Muscle of leg (tissue), 3 donors: ENCODE measurements at regions not wholly inside any gene's neighbourhood (a gene's known extent, or its start where the extent isn't known, plus 50 kb on each side); places are given as distances from the start of the nearest gene placed in this dataset.
"Not testable (repeated sequence)": the region's sequence is repeated elsewhere in the genome, so short reads cannot be mapped to it uniquely, and the experiment has no call there.

Experiments
- DNase-seq: peaks from one replicate; pipeline ENCODE4 v3.0.0; 2013
- H3K27ac ChIP-seq: one replicate; pipeline ENCODE4 v1.5.1; 2013; ENCODE audit warnings: mild to moderate bottlenecking, low read length, control low read depth
- H3K27me3 ChIP-seq: one replicate; pipeline ENCODE4 v1.6.1; 2013; ENCODE audit warnings: low read length; ENCODE audit not compliant: control insufficient read depth, insufficient read depth
- H3K36me3 ChIP-seq: one replicate; pipeline ENCODE4 v1.6.1; 2013; ENCODE audit warnings: low read length; ENCODE audit not compliant: control insufficient read depth, insufficient read depth
- H3K4me1 ChIP-seq: one replicate; pipeline ENCODE4 v1.6.1; 2013; ENCODE audit warnings: low read length; ENCODE audit not compliant: control insufficient read depth, insufficient read depth
- H3K4me3 ChIP-seq: one replicate; pipeline ENCODE4 v1.5.1; 2013; ENCODE audit warnings: low read length, control low read depth
- H3K9me3 ChIP-seq: replicated peaks from 2 replicates; pipeline ENCODE4 v1.6.1; 2013; ENCODE audit warnings: low read depth, low read length; ENCODE audit not compliant: control insufficient read depth
- WGBS: methylation state at CpG from one replicate; pipeline ENCODE4 v1.1.5; 2013; ENCODE audit warnings: missing lambda C conversion rate; ENCODE audit not compliant: insufficient coverage; 5-methylcytosine and 5-hydroxymethylcytosine counted together

GRCh38 chr18:8882632-8883408 is 177.5 kb downstream of the MTCL1 start:
- H3K4me3 ChIP-seq, result no peak overlapping the region
- H3K4me1 ChIP-seq, result no peaks in the 10 kb centered on the region
- H3K36me3 ChIP-seq, result no peaks in the 10 kb centered on the region
- DNase-seq, result no peak
- peaks cover 17% of the 10 kb centered on the region for H3K9me3 ChIP-seq
- 92% methylated on average over 6 of the region's 15 CpGs for WGBS
- H3K27me3 ChIP-seq, result no peaks in the 10 kb centered on the region
- no peak overlapping the region for H3K27ac ChIP-seq

- no peaks in the 10 kb centered on the region for H3K4me1 ChIP-seq
- H3K36me3 ChIP-seq, result no peaks in the 10 kb centered on the region
- no peaks in the 10 kb centered on the region for H3K27me3 ChIP-seq
- H3K9me3 ChIP-seq, result peaks cover 17% of the 10 kb centered on the region
- no CpG with 5 or more reads among the region's 1 CpG for WGBS
- DNase-seq, result no peak
- H3K27ac ChIP-seq, result no peak overlapping the region
- H3K4me3 ChIP-seq, result no peak overlapping the region
Measured at GRCh38 chr18:8883409-8883668, 178.0 kb downstream of the MTCL1 start.

- H3K36me3 ChIP-seq, H3K27me3 ChIP-seq, H3K27ac ChIP-seq, H3K9me3 ChIP-seq, DNase-seq, H3K4me3 ChIP-seq, H3K4me1 ChIP-seq: not testable (repeated sequence)
- no CpG with 5 or more reads among the region's 2 CpGs for WGBS
Measured at GRCh38 chr18:8887877-8888276, 182.5 kb downstream of the MTCL1 start.

GRCh38 chr18:8889489-8889888 is 184.1 kb downstream of the MTCL1 start:
- Histone ChIP-seq H3K36me3 (no peaks in the 10 kb centered on the region), H3K4me3 (no peak overlapping the region), H3K4me1 (no peaks in the 10 kb centered on the region), H3K9me3 (peaks cover 2% of the 10 kb centered on the region), H3K27ac (no peak overlapping the region), H3K27me3 (no peaks in the 10 kb centered on the region)
- 92% methylated on average over 2 of the region's 2 CpGs for WGBS
- no peak for DNase-seq

DNA sequence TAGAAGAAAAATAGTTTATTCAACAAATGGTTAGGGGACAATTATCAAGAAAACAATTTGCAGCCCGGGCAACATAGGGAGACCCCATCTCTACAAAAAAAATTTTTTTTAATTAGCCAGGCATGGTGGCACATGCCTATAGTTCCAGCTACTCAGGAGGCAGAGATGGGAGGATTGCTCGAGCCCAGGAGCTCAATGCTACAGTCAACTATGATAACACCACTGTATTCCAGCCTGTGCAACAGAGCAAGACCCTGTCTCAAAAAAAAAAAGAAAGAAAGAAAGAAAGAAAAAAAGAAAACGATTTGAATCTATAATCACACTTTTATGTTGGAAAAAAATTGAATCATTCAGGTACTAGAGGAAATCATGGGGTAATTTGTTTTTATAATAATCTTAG is 185.1 kb downstream of the MTCL1 start:
- H3K4me3 ChIP-seq, H3K9me3 ChIP-seq, H3K27me3 ChIP-seq, DNase-seq, H3K4me1 ChIP-seq, H3K36me3 ChIP-seq, H3K27ac ChIP-seq: not testable (repeated sequence)
- WGBS, result no CpG with 5 or more reads among the region's 3 CpGs

GRCh38 chr18:8890957-8891464 is 185.7 kb downstream of the MTCL1 start:
- Histone ChIP-seq H3K4me3 (no peak overlapping the region), H3K27ac (no peak overlapping the region), H3K9me3 (peaks cover 2% of the 10 kb centered on the region), H3K27me3 (no peaks in the 10 kb centered on the region), H3K4me1 (no peaks in the 10 kb centered on the region), H3K36me3 (no peaks in the 10 kb centered on the region)
- peak; percentile 13 for DNase-seq
- 18% methylated on average over 2 of the region's 4 CpGs for WGBS

- DNase-seq, result no peak
- peaks cover 4% of the 10 kb centered on the region for H3K9me3 ChIP-seq
- no peaks in the 10 kb centered on the region for H3K36me3 ChIP-seq
- no peaks in the 10 kb centered on the region for H3K27me3 ChIP-seq
- H3K4me1 ChIP-seq, result no peaks in the 10 kb centered on the region
- H3K27ac ChIP-seq, result no peak overlapping the region
- H3K4me3 ChIP-seq, result no peak overlapping the region
- WGBS, result 82% methylated on average over 1 of the region's 2 CpGs
Measured at GRCh38 chr18:8893221-8893620, 187.9 kb downstream of the MTCL1 start.

- H3K27ac ChIP-seq, result no peak overlapping the region
- H3K36me3 ChIP-seq, result no peaks in the 10 kb centered on the region
- H3K4me1 ChIP-seq, result peaks cover 2% of the 10 kb centered on the region
- no CpG with 5 or more reads among the region's 2 CpGs for WGBS
- no peak overlapping the region for H3K4me3 ChIP-seq
- DNase-seq, result no peak
- H3K9me3 ChIP-seq, result peaks cover 4% of the 10 kb centered on the region
- no peaks in the 10 kb centered on the region for H3K27me3 ChIP-seq
Measured at GRCh38 chr18:8893628-8894231, 188.4 kb downstream of the MTCL1 start.

DNA sequence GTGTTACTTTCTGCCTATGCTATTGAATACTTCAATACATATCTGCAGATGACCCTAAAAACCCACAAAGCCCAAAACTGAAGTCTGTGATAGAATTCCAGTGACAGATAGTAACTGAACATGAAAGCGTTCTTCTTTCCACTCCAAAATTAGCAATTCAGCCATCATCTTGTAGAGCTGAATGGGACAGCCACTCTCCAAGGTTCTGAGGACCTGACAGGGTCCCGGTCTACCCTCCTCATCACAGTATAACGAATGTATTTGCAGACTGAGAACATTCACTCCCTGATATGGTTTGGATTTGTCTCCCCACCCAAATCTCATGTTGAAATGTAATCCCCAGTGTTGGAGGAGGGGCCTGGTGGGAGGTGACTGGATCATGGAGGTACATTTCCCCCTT is 189.5 kb downstream of the MTCL1 start:
- Histone ChIP-seq H3K4me3 (no peak overlapping the region), H3K9me3 (peaks cover 4% of the 10 kb centered on the region), H3K27me3 (no peaks in the 10 kb centered on the region), H3K4me1 (peaks cover 6% of the 10 kb centered on the region), H3K36me3 (no peaks in the 10 kb centered on the region), H3K27ac (no peak overlapping the region)
- WGBS, result 100% methylated on average over 1 of the region's 3 CpGs
- no peak for DNase-seq

DNA sequence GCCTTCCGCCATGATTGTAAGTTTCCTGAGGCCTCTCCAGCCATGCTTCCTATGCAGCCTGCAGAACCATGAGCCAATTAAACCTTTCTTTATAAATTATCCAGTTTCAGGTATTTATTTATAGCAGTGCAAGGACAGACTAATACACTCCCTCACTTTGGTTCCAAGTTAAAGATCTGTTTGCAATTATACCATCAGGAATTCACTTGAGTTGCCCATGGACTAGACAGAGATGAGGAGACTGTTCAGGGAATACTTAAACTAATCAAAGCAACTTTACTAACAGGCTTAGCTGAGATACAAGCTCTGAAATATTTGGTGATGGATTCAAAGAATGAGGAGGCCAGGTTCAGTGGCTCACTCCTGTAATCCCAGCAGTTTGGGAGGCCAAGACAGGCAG is 190.0 kb downstream of the MTCL1 start:
- no CpG with 5 or more reads among the region's 1 CpG for WGBS
- peaks cover 4% of the 10 kb centered on the region for H3K9me3 ChIP-seq
- H3K4me1 ChIP-seq, result peaks cover 6% of the 10 kb centered on the region
- no peak overlapping the region for H3K27ac ChIP-seq
- H3K36me3 ChIP-seq, result no peaks in the 10 kb centered on the region
- no peaks in the 10 kb centered on the region for H3K27me3 ChIP-seq
- H3K4me3 ChIP-seq, result no peak overlapping the region
- DNase-seq, result no peak
